Esophagus squamous epithelium (tissue), 5 donors: ENCODE measurements at regions not wholly inside any gene's neighbourhood (a gene's known extent, or its start where the extent isn't known, plus 50 kb on each side); places are given as distances from the start of the nearest gene placed in this dataset.
"Not testable (repeated sequence)": the region's sequence is repeated elsewhere in the genome, so short reads cannot be mapped to it uniquely, and the experiment has no call there.

Source experiments
- DNase-seq: peaks from one replicate; lab custom pipeline; 2025; lab: John Stamatoyannopoulos, UW
- H3K27ac ChIP-seq, 4 donors: fragments of 200-600 bp; sonication (generic); one replicate each; pipeline ENCODE4 v1.5.1; 2016 to 2019; ENCODE audit warnings: mild to moderate bottlenecking in 1 of 4
- H3K27me3 ChIP-seq, 4 donors: fragments of 200-600 bp; sonication (generic); 1 replicate in 3 of 4; 2 replicates in 1 of 4; pipeline versions ENCODE4 v1.5.1 to v1.6.0; 2017 to 2021; ENCODE audit warnings: antibody characterized with exemption in 1 of 4
- H3K36me3 ChIP-seq, 3 donors: fragments of 200-600 bp; sonication (generic); one replicate each; pipeline ENCODE4 v1.5.1; 2016 to 2019
- H3K4me1 ChIP-seq, 3 donors: fragments of 200-600 bp; sonication (generic); one replicate each; pipeline ENCODE4 v1.5.1; 2017 to 2019
- H3K4me3 ChIP-seq, 4 donors: fragments of 200-600 bp; sonication (generic); 1 replicate in 3 of 4; 2 replicates in 1 of 4; pipeline ENCODE4 v1.5.1; 2016 to 2019; ENCODE audit warnings: mild to moderate bottlenecking in 2 of 4, moderate library complexity in 1 of 4
- H3K9me3 ChIP-seq, 3 donors: fragments of 200-600 bp; sonication (generic); one replicate each; pipeline ENCODE4 v1.5.1; 2016 to 2019
- POLR2A ChIP-seq, 4 donors: fragments of 450-650 bp; IDR thresholded peaks; one replicate each; pipeline ENCODE4 v1.6.1; 2017; ENCODE audit warnings: antibody characterized with exemption in 4 of 4, mild to moderate bottlenecking in 4 of 4, moderate library complexity in 3 of 4
- WGBS, 2 donors: methylation state at CpG; one replicate each; pipeline ENCODE4 v1.1.5; 2018; 5-methylcytosine and 5-hydroxymethylcytosine counted together
- intact Hi-C: fragments of 100-400 bp; cut with DNase I; formaldehyde crosslinking; loops from one replicate; pipeline ENCODE4 v1.15.0; 2022
- TF ChIP-seq, protein P1 (sequence below), 6 experiments: fragments of 450-650 bp in 4 of 6; fragments of 200-600 bp in 2 of 6; sonication (generic) in 2 of 6; IDR thresholded peaks; one replicate each; pipeline ENCODE4 v1.5.1; 2016 to 2019; ENCODE audit warnings: antibody characterized with exemption in 6 of 6, mild to moderate bottlenecking in 4 of 6, moderate library complexity in 4 of 6
- donor health status: DM: yes; HTN: yes; CAD: no.

DNA sequence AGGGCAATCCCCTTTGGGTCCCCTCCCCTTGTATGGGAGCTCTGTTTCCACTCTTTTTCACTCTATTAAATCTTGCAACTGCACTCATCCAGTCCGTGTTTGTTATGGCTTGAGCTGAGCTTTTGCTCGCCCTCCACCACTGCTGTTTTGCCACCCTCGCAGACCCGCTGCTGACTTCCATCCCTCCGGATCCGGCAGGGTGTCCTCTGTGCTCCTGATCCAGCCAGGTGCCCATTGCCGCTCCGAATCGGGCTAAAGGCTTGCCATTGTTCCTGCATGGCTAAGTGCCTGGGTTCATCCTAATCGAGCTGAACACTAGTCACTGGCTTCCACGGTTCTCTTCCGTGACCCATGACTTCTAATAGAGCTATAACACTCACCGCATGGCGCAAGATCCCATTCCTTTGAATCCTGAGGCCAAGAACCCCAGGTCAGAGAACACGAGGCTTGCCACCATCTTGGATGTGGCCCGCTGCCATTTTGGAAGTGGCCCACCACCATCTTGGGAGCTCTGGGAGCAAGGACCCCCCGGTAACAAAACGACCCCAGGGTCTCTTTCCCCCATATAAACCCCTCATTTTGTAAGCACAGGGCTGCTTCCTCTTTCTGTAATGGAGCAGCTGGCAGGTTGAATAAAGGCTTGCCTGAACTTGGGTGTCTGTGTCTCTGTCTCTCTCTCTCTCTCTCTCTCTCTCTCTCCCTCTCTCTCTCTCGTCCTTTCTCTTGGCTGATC lies 1166.2 kb downstream of the TAF11L14 start:
- no peak for TF ChIP-seq POLR2A (IDR thresholded peaks at IDR 0.05)
- TF ChIP-seq, protein P1, sequence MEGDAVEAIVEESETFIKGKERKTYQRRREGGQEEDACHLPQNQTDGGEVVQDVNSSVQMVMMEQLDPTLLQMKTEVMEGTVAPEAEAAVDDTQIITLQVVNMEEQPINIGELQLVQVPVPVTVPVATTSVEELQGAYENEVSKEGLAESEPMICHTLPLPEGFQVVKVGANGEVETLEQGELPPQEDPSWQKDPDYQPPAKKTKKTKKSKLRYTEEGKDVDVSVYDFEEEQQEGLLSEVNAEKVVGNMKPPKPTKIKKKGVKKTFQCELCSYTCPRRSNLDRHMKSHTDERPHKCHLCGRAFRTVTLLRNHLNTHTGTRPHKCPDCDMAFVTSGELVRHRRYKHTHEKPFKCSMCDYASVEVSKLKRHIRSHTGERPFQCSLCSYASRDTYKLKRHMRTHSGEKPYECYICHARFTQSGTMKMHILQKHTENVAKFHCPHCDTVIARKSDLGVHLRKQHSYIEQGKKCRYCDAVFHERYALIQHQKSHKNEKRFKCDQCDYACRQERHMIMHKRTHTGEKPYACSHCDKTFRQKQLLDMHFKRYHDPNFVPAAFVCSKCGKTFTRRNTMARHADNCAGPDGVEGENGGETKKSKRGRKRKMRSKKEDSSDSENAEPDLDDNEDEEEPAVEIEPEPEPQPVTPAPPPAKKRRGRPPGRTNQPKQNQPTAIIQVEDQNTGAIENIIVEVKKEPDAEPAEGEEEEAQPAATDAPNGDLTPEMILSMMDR (IDR thresholded peaks at IDR 0.05): no peak
- Histone ChIP-seq H3K36me3 (no peaks in the 10 kb centered on the region), H3K9me3 (no peaks in the 10 kb centered on the region), H3K27me3 (no peaks in the 10 kb centered on the region), H3K27ac (no peak overlapping the region), H3K4me1 (no peaks in the 10 kb centered on the region), H3K4me3 (no peak overlapping the region)
- no peak for DNase-seq
- WGBS, 2 donors: 82 to 84% methylated on average over 14 to 15 of the region's 19 CpGs
- intact Hi-C loops: no loop called here

DNA sequence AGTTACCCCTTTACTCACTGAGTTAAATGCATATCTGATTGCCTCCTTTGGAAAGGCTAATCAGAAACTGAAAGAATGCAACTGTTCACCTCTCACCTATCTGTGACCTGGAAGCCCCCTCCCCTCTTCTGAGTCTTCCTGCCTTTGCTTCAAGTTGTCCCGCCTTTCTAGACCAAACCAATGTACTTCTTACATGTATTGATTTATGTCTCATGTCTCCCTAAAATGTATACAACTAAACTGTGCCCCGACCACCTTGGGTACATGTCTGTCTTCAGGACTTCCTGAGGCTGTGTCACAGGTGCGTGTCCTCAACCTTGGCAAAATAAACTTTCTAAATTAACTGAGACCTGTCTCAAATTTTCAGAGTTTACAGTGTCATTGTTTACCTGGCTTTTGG lies 1167.2 kb downstream of the TAF11L14 start:
- H3K9me3 ChIP-seq, H3K36me3 ChIP-seq, H3K4me3 ChIP-seq, H3K27me3 ChIP-seq, H3K4me1 ChIP-seq, DNase-seq, H3K27ac ChIP-seq, intact Hi-C loops: not testable (repeated sequence)
- WGBS, 2 donors: 56 to 63% methylated on average over 3 of the region's 3 CpGs

DNA sequence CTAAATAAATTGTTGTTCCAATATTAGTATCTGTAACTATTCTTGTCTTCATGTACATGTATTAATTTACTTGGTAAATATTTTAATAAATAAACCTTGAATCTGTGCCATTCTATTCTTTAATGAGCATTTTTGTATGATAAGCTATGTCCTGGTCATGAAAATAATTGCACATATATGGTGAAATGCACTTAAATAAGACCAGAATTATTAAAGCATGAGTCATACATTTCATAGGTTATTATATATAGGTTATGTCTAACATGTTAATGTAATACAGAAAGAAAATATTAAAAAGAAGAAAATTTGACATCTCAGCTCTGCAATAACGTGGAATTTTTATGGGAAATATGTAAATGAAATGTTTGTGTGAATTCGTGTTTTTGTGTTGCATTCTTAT lies 1168.1 kb downstream of the TAF11L14 start:
- 58 to 64% methylated on average over 2 of the region's 2 CpGs for WGBS, 2 donors
- no peaks in the 10 kb centered on the region for H3K36me3 ChIP-seq
- no peak for TF ChIP-seq POLR2A (IDR thresholded peaks at IDR 0.05)
- TF ChIP-seq, protein P1 (IDR thresholded peaks at IDR 0.05): no peak
- H3K27ac ChIP-seq: no peak overlapping the region
- DNase-seq: no peak
- H3K9me3 ChIP-seq: no peaks in the 10 kb centered on the region
- no peak overlapping the region for H3K4me3 ChIP-seq
- H3K4me1 ChIP-seq: no peaks in the 10 kb centered on the region
- intact Hi-C loops: no loop called here
- H3K27me3 ChIP-seq: no peaks in the 10 kb centered on the region

DNA sequence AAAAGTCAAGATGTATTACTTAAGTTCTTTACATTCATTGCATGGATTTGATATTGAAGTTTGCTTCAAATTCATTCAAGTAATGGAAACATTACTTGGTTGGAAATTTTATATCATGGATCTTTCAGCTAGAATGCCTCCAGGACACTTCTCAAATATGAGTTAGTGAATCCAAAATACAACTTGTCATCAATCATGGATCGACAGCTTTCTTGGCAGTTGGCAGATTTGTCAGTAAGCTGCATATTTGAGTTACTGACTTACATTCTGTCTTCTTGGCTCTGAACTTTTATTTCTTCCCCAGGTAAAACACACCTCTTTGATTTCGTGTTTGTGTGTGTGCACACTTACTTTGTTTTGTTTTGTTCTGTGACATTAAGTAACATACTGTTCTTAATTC lies 1171.1 kb downstream of the TAF11L14 start:
- no peak for DNase-seq
- no peaks in the 10 kb centered on the region for H3K27me3 ChIP-seq
- H3K4me3 ChIP-seq: no peak overlapping the region
- no peaks in the 10 kb centered on the region for H3K9me3 ChIP-seq
- intact Hi-C loops: no loop called here
- H3K27ac ChIP-seq: no peak overlapping the region
- H3K4me1 ChIP-seq: no peaks in the 10 kb centered on the region
- 13 to 47% methylated on average over 2 of the region's 2 CpGs for WGBS, 2 donors
- TF ChIP-seq POLR2A (IDR thresholded peaks at IDR 0.05): no peak
- TF ChIP-seq, protein P1 (IDR thresholded peaks at IDR 0.05): no peak
- H3K36me3 ChIP-seq: no peaks in the 10 kb centered on the region

DNA sequence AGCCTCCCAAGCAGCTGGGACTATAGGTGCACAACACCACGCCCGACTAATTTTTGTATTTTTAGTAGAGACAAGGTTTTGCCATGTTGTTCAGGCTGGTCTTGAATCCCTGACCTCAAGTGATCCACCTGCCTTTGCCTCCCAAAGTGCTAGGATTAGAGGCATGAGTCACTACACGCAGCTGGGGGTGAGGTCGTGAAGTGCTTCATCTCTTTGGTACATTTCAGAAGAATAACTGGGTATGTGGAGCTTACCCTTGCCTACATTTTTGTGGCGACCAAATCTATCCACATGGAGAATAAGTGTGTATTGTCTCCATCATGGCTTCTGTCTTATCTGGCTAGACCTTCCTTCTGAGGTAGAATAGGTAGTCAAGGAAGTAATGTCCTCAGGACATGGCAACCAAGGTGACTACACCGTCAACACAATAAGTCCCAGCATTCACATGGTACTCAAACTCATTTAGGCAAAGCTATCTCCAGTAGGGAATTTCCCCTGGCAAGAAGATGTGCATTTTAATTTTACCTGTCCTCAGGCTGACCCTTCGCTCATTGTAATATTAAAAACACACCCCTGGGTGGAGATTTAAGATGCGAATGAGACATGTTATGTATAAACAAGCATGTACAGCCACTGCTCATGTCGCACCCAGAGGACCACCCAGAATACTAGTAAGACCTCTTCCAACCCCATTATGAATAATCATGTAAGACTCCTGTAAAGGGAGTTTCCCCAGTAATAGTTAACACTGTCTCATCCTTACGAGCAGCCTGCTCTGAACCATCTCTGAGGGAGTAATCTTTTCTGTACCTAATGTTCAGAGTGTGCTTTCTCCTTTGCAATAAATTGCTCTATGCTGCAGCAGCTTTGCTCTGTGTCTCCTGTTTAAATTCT lies 1173.2 kb downstream of the TAF11L14 start:
- DNase-seq: no peak
- no peak for TF ChIP-seq POLR2A (IDR thresholded peaks at IDR 0.05)
- TF ChIP-seq, protein P1 (IDR thresholded peaks at IDR 0.05): no peak
- Histone ChIP-seq H3K36me3 (no peaks in the 10 kb centered on the region), H3K4me1 (no peaks in the 10 kb centered on the region), H3K4me3 (no peak overlapping the region), H3K9me3 (no peaks in the 10 kb centered on the region), H3K27ac (no peak overlapping the region), H3K27me3 (no peaks in the 10 kb centered on the region)
- 64 to 71% methylated on average over 10 of the region's 10 CpGs for WGBS, 2 donors
- intact Hi-C loops: no loop called here
